HepG2 (cell line): ENCODE measurements at regions not wholly inside any gene's neighbourhood (a gene's known extent, or its start where the extent isn't known, plus 50 kb on each side); places are given as distances from the start of the nearest gene placed in this dataset.

ENCODE experiments used
- DDIT3 ChIP-seq: sonication (generic); formaldehyde crosslinking; IDR thresholded peaks from 2 replicates; pipeline ENCODE4 v1.4.0; 2020; ENCODE audit warnings: mild to moderate bottlenecking, missing genetic modification reagents
- GMEB2 ChIP-seq: IDR thresholded peaks from 2 replicates; pipeline ENCODE4 v1.6.1; 2016; ENCODE audit warnings: missing biosample characterization, missing genetic modification reagents, low read depth
- HNRNPL ChIP-seq: fragments of 200-400 bp; formaldehyde crosslinking; IDR thresholded peaks from 2 replicates; pipeline ENCODE4 v1.6.1; 2017; ENCODE audit warnings: mild to moderate bottlenecking, low read depth, low read length
- IKZF1 ChIP-seq: fragments of 450-650 bp; IDR thresholded peaks from 2 replicates; pipeline ENCODE4 v1.7.1; 2016
- JARID2 ChIP-seq: sonication (generic); formaldehyde crosslinking; IDR thresholded peaks from 2 replicates; pipeline ENCODE4 v1.8.1; 2023; ENCODE audit warnings: missing genetic modification reagents, inconsistent platforms; ENCODE audit not compliant: insufficient replicate concordance
- MYPOP ChIP-seq: sonication (generic); formaldehyde crosslinking; IDR thresholded peaks from 2 replicates; pipeline ENCODE4 v1.8.1; 2023; ENCODE audit warnings: mild to moderate bottlenecking, moderate library complexity, missing genetic modification reagents
- NR0B2 ChIP-seq: sonication (generic); formaldehyde crosslinking; IDR thresholded peaks from 2 replicates; pipeline ENCODE4 v1.4.0; 2020; ENCODE audit warnings: mild to moderate bottlenecking, missing genetic modification reagents
- SIN3A ChIP-seq: IDR thresholded peaks from 2 replicates; pipeline ENCODE4 v1.6.1; 2011; ENCODE audit warnings: low read depth, mild to moderate bottlenecking, control low read depth, low read length, borderline replicate concordance
- ZBTB43 ChIP-seq: sonication (generic); formaldehyde crosslinking; conservative IDR thresholded peaks from 2 replicates; pipeline ENCODE4 v1.4.0; 2020; ENCODE audit warnings: missing genetic modification reagents
- ZNF343 ChIP-seq: sonication (generic); formaldehyde crosslinking; IDR thresholded peaks from 2 replicates; pipeline ENCODE4 v1.4.0; 2020; ENCODE audit warnings: mild to moderate bottlenecking, missing genetic modification reagents
- ZNF597 ChIP-seq: sonication (generic); formaldehyde crosslinking; IDR thresholded peaks from 2 replicates; pipeline ENCODE4 v1.5.0; 2020; ENCODE audit warnings: missing genetic modification reagents

GRCh38 chr2:58878778-58879177 is 637.7 kb upstream of the FANCL start (continued):
- TF ChIP-seq MYPOP (CRISPR knock-in tag): no peak
- TF ChIP-seq NR0B2 (CRISPR knock-in tag): no peak
- no peak for TF ChIP-seq SIN3A
- no peak for TF ChIP-seq JARID2 (CRISPR knock-in tag)
- no peak for TF ChIP-seq HNRNPL
- TF ChIP-seq ZBTB43 (CRISPR knock-in tag): no peak
- TF ChIP-seq DDIT3: no peak
- TF ChIP-seq ZNF597: no peak
- no peak for TF ChIP-seq ZNF343 (CRISPR knock-in tag)
- TF ChIP-seq IKZF1: no peak
- no peak for TF ChIP-seq GMEB2 (CRISPR knock-in tag)
